ENCODE measurements at regions not wholly inside any gene's neighbourhood (a gene's known extent, or its start where the extent isn't known, plus 50 kb on each side); places are given as distances from the start of the nearest gene placed in this dataset.

DNA sequence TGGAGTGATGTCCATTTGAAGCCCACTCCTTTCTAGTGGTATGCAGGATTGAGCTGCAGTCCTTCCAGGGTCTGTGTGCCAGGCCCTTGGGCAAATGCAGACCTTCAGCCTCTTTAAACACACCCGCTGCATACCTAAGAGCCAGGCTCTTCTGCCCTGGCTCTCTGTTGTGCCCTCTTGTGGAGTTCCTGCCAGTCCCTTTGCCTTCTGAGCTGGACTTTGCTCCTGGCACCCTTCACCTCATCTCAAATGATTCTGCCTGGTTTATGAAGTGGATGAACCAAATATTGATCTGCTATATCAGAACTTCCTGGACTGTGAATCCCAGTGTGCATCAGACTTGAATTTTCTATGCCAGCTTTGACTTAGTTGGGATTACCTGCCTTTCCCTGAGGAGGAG is 158.8 kb downstream of the URB2 start:
- no peak overlapping the region for H3K27ac Mint-ChIP-seq
- no peaks in the 10 kb centered on the region for H3K36me3 Mint-ChIP-seq (ENCODE audit: low read depth)
- POLR2A ChIA-PET: no interaction called here
- ATAC-seq (no peak), DNase-seq (no peak)
- CTCF ChIA-PET: interaction anchor here (0.7 kb wide), 2 partner anchors 123 to 382 kb away, joined by 3 read pairs; no protein-coding TSS in a partner anchor
- no peaks in the 10 kb centered on the region for H3K9me3 Mint-ChIP-seq
- no peak overlapping the region for H3K4me3 Mint-ChIP-seq
- no peak for TF ChIP-seq CTCF (IDR thresholded peaks at IDR 0.05)
- no peaks in the 10 kb centered on the region for H3K4me1 Mint-ChIP-seq (ENCODE audit: low read depth)
- peaks cover 2% of the 10 kb centered on the region for H3K27me3 Mint-ChIP-seq
- intact Hi-C loops (cut with micrococcal nuclease): no loop called here

DNA sequence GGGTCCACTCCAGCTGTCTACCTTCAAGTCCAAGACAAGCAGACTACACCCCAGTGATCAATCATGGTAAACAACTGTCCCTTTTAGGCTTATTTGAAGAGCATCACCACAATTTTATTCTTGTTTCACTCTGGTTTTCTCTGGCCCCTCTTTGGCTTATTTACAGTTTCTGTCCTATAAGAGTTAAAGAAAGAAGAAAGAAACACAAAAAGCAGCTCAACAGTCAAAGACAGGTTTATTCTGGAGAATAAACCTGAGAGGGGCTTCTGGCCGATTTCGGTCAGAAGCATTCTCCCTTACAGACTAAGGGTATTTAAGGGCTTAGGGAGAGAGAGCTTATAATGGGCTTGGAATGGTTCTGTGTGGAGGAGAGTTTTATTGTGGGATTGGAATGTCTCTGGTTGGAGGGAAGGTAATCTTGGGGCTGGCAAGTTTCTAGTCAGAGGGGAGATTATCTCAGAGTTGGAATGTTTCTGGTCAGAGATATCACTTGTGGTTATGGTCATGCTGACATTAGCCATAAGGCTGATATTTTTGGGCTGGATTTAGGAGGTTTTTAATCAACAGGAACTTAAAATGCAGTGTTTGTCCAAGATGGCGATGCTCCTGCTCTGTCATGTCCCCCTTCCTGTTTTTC is 161.0 kb downstream of the URB2 start:
- ChIA-PET POLR2A (no interaction called here), CTCF (no interaction called here)
- intact Hi-C loops (cut with micrococcal nuclease): no loop called here
- DNase-seq (no peak), ATAC-seq (no peak)
- no peak overlapping the region for H3K27ac Mint-ChIP-seq
- H3K9me3 Mint-ChIP-seq: peaks cover 7% of the 10 kb centered on the region
- no peak for TF ChIP-seq CTCF (IDR thresholded peaks at IDR 0.05)
- peaks cover 2% of the 10 kb centered on the region for H3K27me3 Mint-ChIP-seq
- no peaks in the 10 kb centered on the region for H3K4me1 Mint-ChIP-seq (ENCODE audit: low read depth)
- H3K4me3 Mint-ChIP-seq: no peak overlapping the region
- H3K36me3 Mint-ChIP-seq (ENCODE audit: low read depth): no peaks in the 10 kb centered on the region

GRCh38 chr1:229788004-229788403 is 162.0 kb downstream of the URB2 start:
- POLR2A ChIA-PET: no interaction called here
- H3K36me3 Mint-ChIP-seq (ENCODE audit: low read depth): no peaks in the 10 kb centered on the region
- TF ChIP-seq CTCF (IDR thresholded peaks at IDR 0.05): no peak
- peaks cover 2% of the 10 kb centered on the region for H3K27me3 Mint-ChIP-seq
- peaks cover 7% of the 10 kb centered on the region for H3K9me3 Mint-ChIP-seq
- no peaks in the 10 kb centered on the region for H3K4me1 Mint-ChIP-seq (ENCODE audit: low read depth)
- DNase-seq (no peak), ATAC-seq (no peak)
- no peak overlapping the region for H3K27ac Mint-ChIP-seq
- H3K4me3 Mint-ChIP-seq: no peak overlapping the region
- CTCF ChIA-PET: no interaction called here
- intact Hi-C loops (cut with micrococcal nuclease): no loop called here

DNA sequence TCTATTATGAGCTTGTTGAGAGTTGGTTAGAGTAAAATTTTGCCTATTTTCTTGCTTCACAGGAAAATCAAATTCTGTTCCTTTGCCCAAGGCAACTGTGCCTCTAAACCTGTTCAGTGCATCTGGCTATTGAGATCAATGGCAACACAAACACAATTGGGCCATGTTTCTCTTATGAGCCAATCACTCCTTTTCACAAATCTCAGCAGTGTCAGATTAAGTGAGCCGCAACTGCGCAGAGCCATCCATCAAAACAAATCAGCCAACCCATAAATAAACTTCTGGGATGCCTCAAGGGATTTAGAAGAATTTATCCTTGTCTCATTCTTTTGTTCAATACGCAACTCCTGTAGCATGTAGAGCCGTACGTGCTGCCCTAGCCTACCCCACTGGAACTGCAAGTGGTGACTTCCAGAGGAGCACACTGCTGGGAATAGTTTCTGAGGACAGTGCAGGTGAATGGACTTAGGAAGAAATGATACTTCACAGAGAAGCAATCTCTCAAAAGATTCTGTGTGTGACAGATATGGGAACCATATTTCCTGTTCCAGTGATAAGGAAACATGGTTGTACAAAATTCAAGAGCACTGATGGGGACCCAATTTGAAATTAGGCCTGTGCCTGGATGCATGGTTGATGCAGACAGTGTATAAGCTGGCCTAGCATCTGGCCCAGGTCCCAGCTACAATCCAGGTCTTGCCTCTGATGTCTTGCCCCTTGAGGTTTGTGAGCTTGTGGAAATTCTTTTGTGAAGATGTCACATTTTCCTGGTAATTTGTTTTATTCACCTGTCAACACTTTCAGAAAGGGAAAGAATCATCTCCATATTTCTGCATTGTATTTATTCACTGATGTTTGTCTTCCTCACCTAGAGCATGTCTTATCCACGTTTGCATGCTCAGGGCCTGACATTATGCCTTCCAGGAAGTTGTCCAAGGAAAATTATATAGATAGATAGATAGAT is 166.2 kb downstream of the URB2 start:
- Mint-ChIP-seq H3K27me3 (no peaks in the 10 kb centered on the region), H3K27ac (no peak overlapping the region), H3K36me3 (ENCODE audit: low read depth) (no peaks in the 10 kb centered on the region), H3K4me1 (ENCODE audit: low read depth) (no peaks in the 10 kb centered on the region), H3K9me3 (peaks cover 7% of the 10 kb centered on the region), H3K4me3 (no peak overlapping the region)
- CTCF ChIA-PET: no interaction called here
- ATAC-seq (no peak), DNase-seq (no peak)
- intact Hi-C loops (cut with micrococcal nuclease): no loop called here
- POLR2A ChIA-PET: no interaction called here
- TF ChIP-seq CTCF (IDR thresholded peaks at IDR 0.05): no peak

- intact Hi-C loops (cut with micrococcal nuclease): no loop called here
- Mint-ChIP-seq H3K4me3 (no peak overlapping the region), H3K27me3 (no peaks in the 10 kb centered on the region), H3K36me3 (ENCODE audit: low read depth) (no peaks in the 10 kb centered on the region), H3K4me1 (ENCODE audit: low read depth) (no peaks in the 10 kb centered on the region), H3K9me3 (peaks cover 7% of the 10 kb centered on the region), H3K27ac (no peak overlapping the region)
- ChIA-PET POLR2A (interaction anchor here (1.0 kb wide), 1 partner anchor 14 kb away, joined by 3 read pairs; no protein-coding TSS in a partner anchor), CTCF (interaction anchor here (1.0 kb wide), 1 partner anchor 62 kb away, joined by 3 read pairs; no protein-coding TSS in a partner anchor)
- DNase-seq (no peak), ATAC-seq (no peak)
- TF ChIP-seq CTCF (IDR thresholded peaks at IDR 0.05): no peak
Measured at GRCh38 chr1:229793488-229793887, 167.4 kb downstream of the URB2 start.

All from activated CD8-positive, alpha-beta T cell treated with anti-CD3 and anti-CD28 coated beads for 36 hours (primary cell).